ENCODE measurements at regions not wholly inside any gene's neighbourhood (a gene's known extent, or its start where the extent isn't known, plus 50 kb on each side); places are given as distances from the start of the nearest gene placed in this dataset.
A peak's percentile ranks its signal among the peaks of the same experiment; 100 is the strongest.

- peaks cover 3% of the 10 kb centered on the region; the same call in 1 of the 2 replicates for H3K4me1 ChIP-seq (ENCODE audit: control insufficient read depth, insufficient read depth, low read length)
- RAD21 ChIA-PET (ENCODE audit: unreplicated experiment): interaction anchor here (1.4 kb wide), 1 partner anchor 167 kb away, joined by 4 read pairs; no protein-coding TSS in a partner anchor
- no peak overlapping the region for H3K27ac ChIP-seq (ENCODE audit: control insufficient read depth, insufficient read depth)
- no peaks in the 10 kb centered on the region for H3K79me2 ChIP-seq (ENCODE audit: control insufficient read depth, insufficient read depth, low read length)
- H3K9me3 ChIP-seq (replicated peaks; ENCODE audit: control insufficient read depth, insufficient read depth, low read length): no peaks in the 10 kb centered on the region
- no TSS peak for BruUV-seq (replicated peaks)
- SMC1A ChIA-PET (ENCODE audit: uncharacterized antibody, unreplicated experiment): interaction anchor here (0.9 to 1.8 kb wide), 6 partner anchors 21 to 172 kb away, joined by 3 to 5 read pairs (median 4); no protein-coding TSS in a partner anchor
- H2AFZ ChIP-seq (ENCODE audit: control insufficient read depth, low read depth, low read length): no peak overlapping the region
- ATAC-seq (no peak), DNase-seq (ENCODE audit: low read depth, low spot score) (no peak), FAIRE-seq (no peak)
- no peaks in the 10 kb centered on the region for H4K20me1 ChIP-seq (ENCODE audit: control insufficient read depth, insufficient read depth)
- H3K9ac ChIP-seq (ENCODE audit: control insufficient read depth, insufficient read depth, low read length): no peak overlapping the region
- no peak overlapping the region for H3K4me3 ChIP-seq
- TF ChIP-seq ZBED1 (IDR thresholded peaks at IDR 0.05; ENCODE audit: borderline replicate concordance): no peak
- no peak for TF ChIP-seq WRNIP1 (IDR thresholded peaks at IDR 0.05; ENCODE audit: borderline replicate concordance, low read depth, low read length)
- 76% methylated on average over 2 of the region's 2 CpGs for WGBS (ENCODE audit: insufficient coverage, insufficient replicate concordance, low lambda C conversion rate, missing lambda C conversion rate)
- POLR2A ChIA-PET: interaction anchor here (1.6 kb wide), 1 partner anchor 168 kb away, joined by 7 read pairs; no protein-coding TSS in a partner anchor
- CTCF ChIA-PET: interaction anchor here (0.9 to 4.9 kb wide), 3 partner anchors 133 to 288 kb away, joined by 3 to 24 read pairs (median 3); no protein-coding TSS in a partner anchor
- in situ Hi-C loops (cut with MboI): no loop called here
- no peaks in the 10 kb centered on the region for H3K36me3 ChIP-seq (ENCODE audit: control insufficient read depth in 2 of 2, insufficient read depth in 2 of 2, low read length in 1 of 2)
- no peaks in the 10 kb centered on the region for H3K27me3 ChIP-seq (replicated peaks in 1 of 2; ENCODE audit: control insufficient read depth in 2 of 2, insufficient read depth in 2 of 2, low read length in 1 of 2)
- intact Hi-C loops (cut with micrococcal nuclease; ENCODE audit: unreplicated experiment): no loop called here
- H3K4me2 ChIP-seq (ENCODE audit: control insufficient read depth, insufficient read depth): no peak overlapping the region
These were observed 356.3 kb downstream of the PTEN start for GRCh38 chr10:88219753-88220152.

GRCh38 chr10:88221010-88221973 lies 357.9 kb downstream of the PTEN start:
- ATAC-seq (no peak), FAIRE-seq (no peak), DNase-seq (ENCODE audit: low read depth, low spot score) (no peak)
- no TSS peak for BruUV-seq (replicated peaks)
- intact Hi-C loops (cut with micrococcal nuclease; ENCODE audit: unreplicated experiment) (no loop called here), in situ Hi-C loops (cut with MboI) (no loop called here)
- H4K20me1 ChIP-seq (ENCODE audit: control insufficient read depth, insufficient read depth): no peaks in the 10 kb centered on the region
- H3K9ac ChIP-seq (ENCODE audit: control insufficient read depth, insufficient read depth, low read length): no peak overlapping the region
- H3K36me3 ChIP-seq (ENCODE audit: control insufficient read depth in 2 of 2, insufficient read depth in 2 of 2, low read length in 1 of 2): no peaks in the 10 kb centered on the region
- 53% methylated on average over 6 of the region's 6 CpGs for WGBS (ENCODE audit: insufficient coverage, insufficient replicate concordance, low lambda C conversion rate, missing lambda C conversion rate)
- ChIA-PET CTCF (interaction anchor here (4.9 kb wide), 1 partner anchor 168 kb away, joined by 24 read pairs; no protein-coding TSS in a partner anchor), POLR2A (no interaction called here), SMC1A (ENCODE audit: uncharacterized antibody, unreplicated experiment) (interaction anchor here (0.9 to 1.8 kb wide), 4 partner anchors 19 to 169 kb away, joined by 3 to 4 read pairs (median 3); no protein-coding TSS in a partner anchor), RAD21 (ENCODE audit: unreplicated experiment) (no interaction called here)
- H2AFZ ChIP-seq (ENCODE audit: control insufficient read depth, low read depth, low read length): no peak overlapping the region
- peaks cover 3% of the 10 kb centered on the region; the same call in 1 of the 2 replicates for H3K4me1 ChIP-seq (ENCODE audit: control insufficient read depth, insufficient read depth, low read length)
- H3K27ac ChIP-seq (ENCODE audit: control insufficient read depth, insufficient read depth): no peak overlapping the region
- no peaks in the 10 kb centered on the region for H3K9me3 ChIP-seq (replicated peaks; ENCODE audit: control insufficient read depth, insufficient read depth, low read length)
- H3K4me2 ChIP-seq (ENCODE audit: control insufficient read depth, insufficient read depth): no peak overlapping the region
- no peak overlapping the region for H3K4me3 ChIP-seq
- H3K79me2 ChIP-seq (ENCODE audit: control insufficient read depth, insufficient read depth, low read length): no peaks in the 10 kb centered on the region
- H3K27me3 ChIP-seq (replicated peaks in 1 of 2; ENCODE audit: control insufficient read depth in 2 of 2, insufficient read depth in 2 of 2, low read length in 1 of 2): no peaks in the 10 kb centered on the region
- TF ChIP-seq DPF2 (IDR thresholded peaks at IDR 0.05) (no peak), MXI1 (IDR thresholded peaks at IDR 0.05; ENCODE audit: low read depth, low read length) (no peak), HSF1 (IDR thresholded peaks at IDR 0.05; ENCODE audit: low read depth, low read length) (no peak)
- TF ChIP-seq, protein P1, sequence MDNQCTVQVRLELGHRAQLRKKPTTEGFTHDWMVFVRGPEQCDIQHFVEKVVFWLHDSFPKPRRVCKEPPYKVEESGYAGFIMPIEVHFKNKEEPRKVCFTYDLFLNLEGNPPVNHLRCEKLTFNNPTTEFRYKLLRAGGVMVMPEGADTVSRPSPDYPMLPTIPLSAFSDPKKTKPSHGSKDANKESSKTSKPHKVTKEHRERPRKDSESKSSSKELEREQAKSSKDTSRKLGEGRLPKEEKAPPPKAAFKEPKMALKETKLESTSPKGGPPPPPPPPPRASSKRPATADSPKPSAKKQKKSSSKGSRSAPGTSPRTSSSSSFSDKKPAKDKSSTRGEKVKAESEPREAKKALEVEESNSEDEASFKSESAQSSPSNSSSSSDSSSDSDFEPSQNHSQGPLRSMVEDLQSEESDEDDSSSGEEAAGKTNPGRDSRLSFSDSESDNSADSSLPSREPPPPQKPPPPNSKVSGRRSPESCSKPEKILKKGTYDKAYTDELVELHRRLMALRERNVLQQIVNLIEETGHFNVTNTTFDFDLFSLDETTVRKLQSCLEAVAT (IDR thresholded peaks at IDR 0.05): 0 out of 2 replicates have a peak, but pooled peaks have one; percentile 20
- TF ChIP-seq, protein P2, sequence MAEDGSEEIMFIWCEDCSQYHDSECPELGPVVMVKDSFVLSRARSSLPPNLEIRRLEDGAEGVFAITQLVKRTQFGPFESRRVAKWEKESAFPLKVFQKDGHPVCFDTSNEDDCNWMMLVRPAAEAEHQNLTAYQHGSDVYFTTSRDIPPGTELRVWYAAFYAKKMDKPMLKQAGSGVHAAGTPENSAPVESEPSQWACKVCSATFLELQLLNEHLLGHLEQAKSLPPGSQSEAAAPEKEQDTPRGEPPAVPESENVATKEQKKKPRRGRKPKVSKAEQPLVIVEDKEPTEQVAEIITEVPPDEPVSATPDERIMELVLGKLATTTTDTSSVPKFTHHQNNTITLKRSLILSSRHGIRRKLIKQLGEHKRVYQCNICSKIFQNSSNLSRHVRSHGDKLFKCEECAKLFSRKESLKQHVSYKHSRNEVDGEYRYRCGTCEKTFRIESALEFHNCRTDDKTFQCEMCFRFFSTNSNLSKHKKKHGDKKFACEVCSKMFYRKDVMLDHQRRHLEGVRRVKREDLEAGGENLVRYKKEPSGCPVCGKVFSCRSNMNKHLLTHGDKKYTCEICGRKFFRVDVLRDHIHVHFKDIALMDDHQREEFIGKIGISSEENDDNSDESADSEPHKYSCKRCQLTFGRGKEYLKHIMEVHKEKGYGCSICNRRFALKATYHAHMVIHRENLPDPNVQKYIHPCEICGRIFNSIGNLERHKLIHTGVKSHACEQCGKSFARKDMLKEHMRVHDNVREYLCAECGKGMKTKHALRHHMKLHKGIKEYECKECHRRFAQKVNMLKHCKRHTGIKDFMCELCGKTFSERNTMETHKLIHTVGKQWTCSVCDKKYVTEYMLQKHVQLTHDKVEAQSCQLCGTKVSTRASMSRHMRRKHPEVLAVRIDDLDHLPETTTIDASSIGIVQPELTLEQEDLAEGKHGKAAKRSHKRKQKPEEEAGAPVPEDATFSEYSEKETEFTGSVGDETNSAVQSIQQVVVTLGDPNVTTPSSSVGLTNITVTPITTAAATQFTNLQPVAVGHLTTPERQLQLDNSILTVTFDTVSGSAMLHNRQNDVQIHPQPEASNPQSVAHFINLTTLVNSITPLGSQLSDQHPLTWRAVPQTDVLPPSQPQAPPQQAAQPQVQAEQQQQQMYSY (CRISPR knock-in tag; IDR thresholded peaks at IDR 0.05): no peak

Measured in GM12878 (cell line).